Esophagus squamous epithelium (tissue), 4 donors: ENCODE measurements at regions not wholly inside any gene's neighbourhood (a gene's known extent, or its start where the extent isn't known, plus 50 kb on each side); places are given as distances from the start of the nearest gene placed in this dataset.

Experiments used
- POLR2A ChIP-seq, 4 donors: fragments of 450-650 bp; IDR thresholded peaks; one replicate each; pipeline ENCODE4 v1.6.1; 2017; ENCODE audit warnings: antibody characterized with exemption in 4 of 4, mild to moderate bottlenecking in 4 of 4, moderate library complexity in 3 of 4
- TF ChIP-seq, protein P1 (sequence below), 6 experiments: fragments of 450-650 bp in 4 of 6; fragments of 200-600 bp in 2 of 6; sonication (generic) in 2 of 6; IDR thresholded peaks; one replicate each; pipeline ENCODE4 v1.5.1; 2016 to 2019; ENCODE audit warnings: antibody characterized with exemption in 6 of 6, mild to moderate bottlenecking in 4 of 6, moderate library complexity in 4 of 6

DNA sequence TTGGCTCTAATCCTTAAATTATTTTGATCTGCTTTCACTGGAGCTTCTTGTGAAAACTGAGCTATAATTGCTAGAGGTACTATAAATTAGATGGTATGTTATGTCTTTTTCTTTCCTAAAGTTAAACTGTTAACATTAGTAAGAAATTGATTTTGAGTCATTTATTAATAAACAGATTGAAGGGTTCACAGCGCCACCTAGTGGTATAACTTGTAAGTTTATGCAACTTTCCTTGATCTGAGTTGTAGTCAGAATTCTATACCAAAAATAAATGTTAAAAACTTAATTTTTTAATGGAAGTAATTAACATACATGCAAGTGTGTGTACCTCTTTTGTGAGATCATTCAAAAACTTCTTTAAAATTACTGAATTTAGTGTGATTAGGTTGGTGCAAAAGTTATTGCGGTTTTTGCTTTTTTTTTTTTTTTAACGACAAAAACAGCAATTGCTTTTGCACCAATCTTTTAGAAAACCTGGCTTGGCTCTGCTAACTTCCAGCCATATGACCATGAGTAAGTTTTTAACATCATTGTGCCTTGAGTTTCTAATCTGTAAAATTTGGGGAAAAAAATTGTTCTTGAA, 151.5 kb downstream of the CENPC start:
- no peak for TF ChIP-seq POLR2A (IDR thresholded peaks at IDR 0.05)
- TF ChIP-seq, protein P1, sequence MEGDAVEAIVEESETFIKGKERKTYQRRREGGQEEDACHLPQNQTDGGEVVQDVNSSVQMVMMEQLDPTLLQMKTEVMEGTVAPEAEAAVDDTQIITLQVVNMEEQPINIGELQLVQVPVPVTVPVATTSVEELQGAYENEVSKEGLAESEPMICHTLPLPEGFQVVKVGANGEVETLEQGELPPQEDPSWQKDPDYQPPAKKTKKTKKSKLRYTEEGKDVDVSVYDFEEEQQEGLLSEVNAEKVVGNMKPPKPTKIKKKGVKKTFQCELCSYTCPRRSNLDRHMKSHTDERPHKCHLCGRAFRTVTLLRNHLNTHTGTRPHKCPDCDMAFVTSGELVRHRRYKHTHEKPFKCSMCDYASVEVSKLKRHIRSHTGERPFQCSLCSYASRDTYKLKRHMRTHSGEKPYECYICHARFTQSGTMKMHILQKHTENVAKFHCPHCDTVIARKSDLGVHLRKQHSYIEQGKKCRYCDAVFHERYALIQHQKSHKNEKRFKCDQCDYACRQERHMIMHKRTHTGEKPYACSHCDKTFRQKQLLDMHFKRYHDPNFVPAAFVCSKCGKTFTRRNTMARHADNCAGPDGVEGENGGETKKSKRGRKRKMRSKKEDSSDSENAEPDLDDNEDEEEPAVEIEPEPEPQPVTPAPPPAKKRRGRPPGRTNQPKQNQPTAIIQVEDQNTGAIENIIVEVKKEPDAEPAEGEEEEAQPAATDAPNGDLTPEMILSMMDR (IDR thresholded peaks at IDR 0.05) = peak; percentile 25 to 71 (median 70)
